Osteocyte (in vitro differentiated cells): ENCODE measurements at regions not wholly inside any gene's neighbourhood (a gene's known extent, or its start where the extent isn't known, plus 50 kb on each side); places are given as distances from the start of the nearest gene placed in this dataset.
"Not testable (repeated sequence)": the region's sequence is repeated elsewhere in the genome, so short reads cannot be mapped to it uniquely, and the experiment has no call there.

ENCODE experiments used
- DNase-seq: peaks from one replicate; pipeline ENCODE4 v3.0.0; 2021; ENCODE audit warnings: mixed read lengths; ENCODE audit not compliant: unreplicated experiment; ENCODE audit errors: extremely low spot score
- H3K27ac Mint-ChIP-seq: one replicate; pipeline ENCODE4 v1.8.0; 2021; ENCODE audit warnings: mild to moderate bottlenecking, mixed read lengths; ENCODE audit not compliant: unreplicated experiment
- H3K27me3 Mint-ChIP-seq: one replicate; pipeline ENCODE4 v1.8.0; 2021; ENCODE audit warnings: mixed read lengths; ENCODE audit not compliant: unreplicated experiment
- H3K36me3 Mint-ChIP-seq: one replicate; pipeline ENCODE4 v1.8.0; 2021; ENCODE audit warnings: mixed read lengths; ENCODE audit not compliant: unreplicated experiment
- H3K4me1 Mint-ChIP-seq: one replicate; pipeline ENCODE4 v1.8.0; 2021; ENCODE audit warnings: mixed read lengths; ENCODE audit not compliant: unreplicated experiment
- H3K4me3 Mint-ChIP-seq: one replicate; pipeline ENCODE4 v1.8.0; 2021; ENCODE audit warnings: mild to moderate bottlenecking, moderate library complexity, mixed read lengths; ENCODE audit not compliant: unreplicated experiment
- H3K9me3 Mint-ChIP-seq: one replicate; pipeline ENCODE4 v1.8.0; 2021; ENCODE audit warnings: mixed read lengths; ENCODE audit not compliant: unreplicated experiment
- TF ChIP-seq, protein P1 (sequence below): fragments of 200-600 bp; sonication (generic); IDR thresholded peaks from 2 replicates; pipeline ENCODE4 v1.5.0; 2021; ENCODE audit warnings: antibody characterized with exemption, mild to moderate bottlenecking, moderate library complexity

DNA sequence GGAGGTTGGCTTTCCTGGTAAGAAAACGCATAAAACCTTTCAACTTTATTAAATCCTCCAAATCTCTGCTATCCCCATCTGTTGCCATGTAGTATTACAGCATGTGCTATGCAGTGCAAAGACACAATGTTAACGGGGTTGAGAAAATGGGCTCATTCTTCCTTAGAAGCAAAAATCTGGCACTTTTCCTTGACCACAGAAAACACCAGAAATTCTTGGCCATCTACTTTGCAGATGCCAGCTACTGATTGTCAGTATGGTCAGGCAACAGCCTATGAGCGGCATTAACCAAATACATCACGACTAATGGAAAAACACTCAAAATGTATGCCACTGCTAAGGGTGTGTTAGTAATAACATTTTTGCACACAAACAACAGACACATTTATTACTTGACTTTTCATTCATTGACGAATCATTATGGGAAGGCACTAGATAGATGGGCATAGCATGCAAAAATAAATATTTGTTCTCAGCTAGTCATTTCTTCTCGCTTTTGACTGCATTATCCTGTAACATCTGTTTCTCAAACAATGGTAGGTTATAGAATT lies 65.2 kb upstream of the CRIM1 start:
- no peak for DNase-seq
- Mint-ChIP-seq H3K4me3 (no peak overlapping the region), H3K36me3 (no peaks in the 10 kb centered on the region), H3K27ac (no peak overlapping the region), H3K4me1 (no peaks in the 10 kb centered on the region), H3K9me3 (peaks cover 2% of the 10 kb centered on the region), H3K27me3 (peaks cover 22% of the 10 kb centered on the region)
- TF ChIP-seq, protein P1, sequence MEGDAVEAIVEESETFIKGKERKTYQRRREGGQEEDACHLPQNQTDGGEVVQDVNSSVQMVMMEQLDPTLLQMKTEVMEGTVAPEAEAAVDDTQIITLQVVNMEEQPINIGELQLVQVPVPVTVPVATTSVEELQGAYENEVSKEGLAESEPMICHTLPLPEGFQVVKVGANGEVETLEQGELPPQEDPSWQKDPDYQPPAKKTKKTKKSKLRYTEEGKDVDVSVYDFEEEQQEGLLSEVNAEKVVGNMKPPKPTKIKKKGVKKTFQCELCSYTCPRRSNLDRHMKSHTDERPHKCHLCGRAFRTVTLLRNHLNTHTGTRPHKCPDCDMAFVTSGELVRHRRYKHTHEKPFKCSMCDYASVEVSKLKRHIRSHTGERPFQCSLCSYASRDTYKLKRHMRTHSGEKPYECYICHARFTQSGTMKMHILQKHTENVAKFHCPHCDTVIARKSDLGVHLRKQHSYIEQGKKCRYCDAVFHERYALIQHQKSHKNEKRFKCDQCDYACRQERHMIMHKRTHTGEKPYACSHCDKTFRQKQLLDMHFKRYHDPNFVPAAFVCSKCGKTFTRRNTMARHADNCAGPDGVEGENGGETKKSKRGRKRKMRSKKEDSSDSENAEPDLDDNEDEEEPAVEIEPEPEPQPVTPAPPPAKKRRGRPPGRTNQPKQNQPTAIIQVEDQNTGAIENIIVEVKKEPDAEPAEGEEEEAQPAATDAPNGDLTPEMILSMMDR: no peak

DNA sequence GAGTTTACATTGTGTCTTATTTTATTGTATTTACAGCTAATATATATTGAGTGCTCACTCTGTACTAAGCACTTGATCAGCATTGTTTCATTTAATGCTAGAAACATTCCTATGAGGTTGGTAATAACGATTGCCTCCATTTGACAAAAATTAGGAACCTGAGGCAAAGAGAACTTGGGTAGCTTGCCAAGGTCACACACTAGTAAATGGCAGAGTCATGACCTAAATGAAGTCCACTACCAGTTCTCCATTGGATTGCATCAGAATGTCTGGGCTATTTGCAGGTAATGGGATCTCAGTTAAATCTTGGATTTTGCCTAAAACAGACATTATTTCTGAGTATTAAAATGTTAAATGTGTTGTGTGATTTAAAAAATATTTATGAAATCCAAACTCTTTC lies 65.8 kb upstream of the CRIM1 start:
- no peaks in the 10 kb centered on the region for H3K36me3 Mint-ChIP-seq
- H3K4me3 Mint-ChIP-seq: no peak overlapping the region
- H3K4me1 Mint-ChIP-seq: no peaks in the 10 kb centered on the region
- no peak for DNase-seq
- H3K9me3 Mint-ChIP-seq: peaks cover 4% of the 10 kb centered on the region
- TF ChIP-seq, protein P1: no peak
- peaks cover 22% of the 10 kb centered on the region for H3K27me3 Mint-ChIP-seq
- no peak overlapping the region for H3K27ac Mint-ChIP-seq

DNA sequence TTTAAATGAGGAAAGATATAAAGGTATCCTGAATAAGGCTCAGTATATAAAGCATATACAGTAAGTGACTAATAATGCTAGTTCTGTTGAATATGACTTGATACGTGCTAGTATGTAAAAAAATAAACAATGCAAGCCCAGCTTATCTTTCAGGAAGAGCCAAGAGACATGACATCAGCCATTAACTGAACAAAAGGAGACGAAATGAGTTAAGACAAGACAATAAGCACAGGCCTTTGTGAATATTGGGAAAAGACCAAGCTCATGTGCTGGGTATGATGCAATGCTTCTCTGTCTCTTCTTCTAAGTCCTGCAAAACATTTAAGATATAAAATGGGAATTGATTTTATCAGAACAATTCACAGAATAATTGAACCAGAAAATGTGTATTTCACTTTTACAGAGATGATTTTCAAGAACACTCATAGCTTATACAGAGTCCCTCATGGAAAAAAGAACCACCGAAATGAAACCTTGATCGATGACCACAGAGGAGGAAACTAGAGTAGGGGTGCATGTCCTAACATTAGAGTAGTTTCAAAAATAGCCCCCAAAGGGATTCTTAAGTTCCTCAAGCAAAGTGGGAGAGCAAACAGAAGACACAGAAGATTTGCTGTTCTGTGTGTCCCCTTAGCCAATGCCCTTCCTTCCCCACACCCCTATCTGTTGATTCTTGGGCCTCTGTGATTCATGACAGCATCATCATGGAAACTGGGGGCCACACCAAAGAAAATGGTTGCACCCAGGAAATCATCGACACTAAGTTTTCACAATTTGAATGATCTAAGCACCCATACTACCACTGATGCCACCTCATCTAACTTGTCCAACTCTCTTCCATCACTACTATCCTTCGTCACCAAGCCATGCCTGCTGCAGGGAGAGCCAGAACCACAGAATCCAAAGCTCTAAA lies 68.0 kb upstream of the CRIM1 start:
- H3K4me1 Mint-ChIP-seq: no peaks in the 10 kb centered on the region

DNA sequence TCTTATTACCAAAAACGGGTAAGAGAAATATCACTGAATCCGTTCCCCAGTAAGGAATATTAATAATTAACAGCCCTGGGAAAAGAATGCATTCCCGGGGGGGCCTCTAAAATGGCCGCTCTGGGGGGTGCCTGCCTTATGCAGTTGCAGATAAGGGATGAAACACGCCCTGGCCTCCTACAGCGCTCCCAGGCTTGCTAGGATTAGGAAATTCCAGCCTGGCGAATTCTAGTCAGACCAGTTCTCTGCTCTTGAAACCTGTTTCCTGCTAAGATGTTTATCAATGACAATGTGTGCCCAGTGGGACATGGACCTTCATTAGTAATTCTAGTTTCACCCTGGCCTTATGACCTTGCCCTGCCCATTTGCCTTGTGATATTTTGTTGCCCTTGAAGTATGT lies 76.1 kb upstream of the CRIM1 start:
- not testable (repeated sequence) for H3K36me3 Mint-ChIP-seq, H3K4me3 Mint-ChIP-seq, DNase-seq, H3K4me1 Mint-ChIP-seq, H3K27ac Mint-ChIP-seq
- Mint-ChIP-seq H3K27me3 (peaks cover 16% of the 10 kb centered on the region), H3K9me3 (peaks cover 12% of the 10 kb centered on the region)

More for the DNA sequence above, 68.0 kb upstream of the CRIM1 start:
- Mint-ChIP-seq H3K27me3 (peaks cover 16% of the 10 kb centered on the region), H3K36me3 (no peaks in the 10 kb centered on the region), H3K4me3 (no peak overlapping the region), H3K27ac (no peak overlapping the region), H3K9me3 (peaks cover 9% of the 10 kb centered on the region)
- TF ChIP-seq, protein P1: no peak
- DNase-seq: no peak

DNA sequence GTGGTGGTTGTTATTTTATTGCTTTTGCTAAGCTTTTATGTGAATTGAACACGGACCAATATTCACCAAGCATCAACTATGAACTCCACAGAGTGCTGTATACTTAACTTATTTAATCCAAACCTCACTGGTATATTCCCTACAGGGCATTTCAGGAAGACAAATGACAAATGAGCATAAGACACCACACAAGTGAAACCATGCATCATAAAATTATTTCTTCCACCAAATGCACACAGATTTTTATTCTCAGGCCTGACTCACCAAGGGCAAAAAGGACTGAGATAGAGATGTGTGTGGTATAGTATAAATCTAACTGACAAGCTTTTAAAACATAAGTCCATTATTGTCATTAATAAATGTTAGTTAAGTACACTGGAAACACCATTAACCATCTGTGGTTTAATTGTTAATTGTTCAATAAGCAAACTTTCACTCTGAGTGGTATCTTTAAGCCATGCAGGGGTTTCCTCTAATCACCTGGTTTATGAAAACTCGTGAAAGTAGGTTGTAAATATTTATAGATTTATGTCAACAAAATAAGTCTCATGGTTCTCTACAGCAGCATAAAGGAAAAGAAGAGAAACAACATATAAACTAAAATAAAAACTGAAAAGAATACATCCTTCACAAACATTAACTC lies 77.6 kb upstream of the CRIM1 start:
- H3K4me3 Mint-ChIP-seq: no peak overlapping the region
- DNase-seq: no peak
- H3K9me3 Mint-ChIP-seq: peaks cover 7% of the 10 kb centered on the region

More for the DNA sequence above, 77.6 kb upstream of the CRIM1 start:
- Mint-ChIP-seq H3K4me1 (no peaks in the 10 kb centered on the region), H3K27ac (no peak overlapping the region), H3K27me3 (peaks cover 23% of the 10 kb centered on the region), H3K36me3 (no peaks in the 10 kb centered on the region)
- TF ChIP-seq, protein P1: no peak
